22Rv1 (cell line): ENCODE measurements at regions not wholly inside any gene's neighbourhood (a gene's known extent, or its start where the extent isn't known, plus 50 kb on each side); places are given as distances from the start of the nearest gene placed in this dataset.

ENCODE experiments used
- H3K27ac ChIP-seq: fragments of 450-650 bp; 2 replicates; pipeline ENCODE4 v1.5.1; 2017
- CTCF ChIP-seq: fragments of 450-650 bp; IDR thresholded peaks from 2 replicates; pipeline ENCODE4 v1.5.1; 2017; ENCODE audit warnings: mild to moderate bottlenecking
- ZFX ChIP-seq: fragments of 450-650 bp; IDR thresholded peaks from 2 replicates; pipeline ENCODE4 v1.6.1; 2017; ENCODE audit warnings: antibody characterized with exemption, borderline replicate concordance

GRCh38 chr9:95595721-95596295 is 79.0 kb upstream of the PTCH1 start:
- H3K27ac ChIP-seq: no peak overlapping the region
- no peak for TF ChIP-seq CTCF
- no peak for TF ChIP-seq ZFX

- no peak for TF ChIP-seq ZFX
- no peak for TF ChIP-seq CTCF
- H3K27ac ChIP-seq: no peak overlapping the region
Measured at GRCh38 chr9:95592931-95593330, 76.2 kb upstream of the PTCH1 start.

GRCh38 chr9:95588724-95589588 is 72.2 kb upstream of the PTCH1 start:
- no peak overlapping the region for H3K27ac ChIP-seq
- TF ChIP-seq ZFX (no peak), CTCF (no peak)

- TF ChIP-seq CTCF: 0 out of 2 replicates have a peak, but pooled peaks have one; percentile 11
- no peak for TF ChIP-seq ZFX
- no peak overlapping the region for H3K27ac ChIP-seq
Measured at GRCh38 chr9:95587021-95587964, 70.5 kb upstream of the PTCH1 start.

GRCh38 chr9:95586326-95586725 is 69.6 kb upstream of the PTCH1 start:
- no peak overlapping the region for H3K27ac ChIP-seq
- TF ChIP-seq CTCF (no peak), ZFX (no peak)

GRCh38 chr9:95585824-95586223 is 69.1 kb upstream of the PTCH1 start:
- no peak for TF ChIP-seq CTCF
- TF ChIP-seq ZFX: no peak
- no peak overlapping the region for H3K27ac ChIP-seq
